Stimulated activated CD4-positive, alpha-beta T cell treated with anti-CD3 and anti-CD28 coated beads, Interleukin-4, amount 100 ng/mL, for 4 hours (primary cell): ENCODE measurements at regions not wholly inside any gene's neighbourhood (a gene's known extent, or its start where the extent isn't known, plus 50 kb on each side); places are given as distances from the start of the nearest gene placed in this dataset.
"Not testable (repeated sequence)": the region's sequence is repeated elsewhere in the genome, so short reads cannot be mapped to it uniquely, and the experiment has no call there.

Experiments
- DNase-seq, 2 experiments: peaks; one replicate each; pipeline ENCODE4 v3.0.0-alpha.2; 2020

DNA sequence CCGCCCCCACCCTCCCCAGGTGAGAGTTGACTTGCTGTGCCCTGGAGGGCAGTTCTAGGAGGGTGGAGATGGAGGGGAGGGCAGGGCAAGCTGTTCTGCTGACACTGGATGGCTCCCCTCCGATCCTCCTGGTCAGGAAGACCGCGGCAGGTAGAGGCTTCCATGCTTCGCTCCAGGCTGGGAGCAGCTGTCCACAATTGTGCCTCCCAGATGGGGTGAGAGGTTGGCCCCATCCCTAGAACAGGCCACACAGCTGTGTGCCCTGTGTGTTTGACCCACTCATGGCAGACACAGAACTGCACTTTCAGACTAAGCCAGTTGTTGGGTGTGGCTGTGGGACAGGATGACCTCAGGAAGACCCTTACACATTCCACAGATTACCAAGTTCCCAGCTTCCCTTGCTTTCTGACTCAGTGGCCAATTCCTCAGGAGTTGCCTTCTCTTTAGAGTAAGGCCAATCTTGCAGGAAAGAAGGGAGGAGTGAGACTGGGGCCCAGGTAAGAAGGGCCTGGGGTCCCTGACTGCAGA lies 72.1 kb upstream of the HSPA9 start:
- DNase-seq: no peak

- DNase-seq: no peak
Measured at GRCh38 chr5:138646671-138647070, 71.5 kb upstream of the HSPA9 start.

DNA sequence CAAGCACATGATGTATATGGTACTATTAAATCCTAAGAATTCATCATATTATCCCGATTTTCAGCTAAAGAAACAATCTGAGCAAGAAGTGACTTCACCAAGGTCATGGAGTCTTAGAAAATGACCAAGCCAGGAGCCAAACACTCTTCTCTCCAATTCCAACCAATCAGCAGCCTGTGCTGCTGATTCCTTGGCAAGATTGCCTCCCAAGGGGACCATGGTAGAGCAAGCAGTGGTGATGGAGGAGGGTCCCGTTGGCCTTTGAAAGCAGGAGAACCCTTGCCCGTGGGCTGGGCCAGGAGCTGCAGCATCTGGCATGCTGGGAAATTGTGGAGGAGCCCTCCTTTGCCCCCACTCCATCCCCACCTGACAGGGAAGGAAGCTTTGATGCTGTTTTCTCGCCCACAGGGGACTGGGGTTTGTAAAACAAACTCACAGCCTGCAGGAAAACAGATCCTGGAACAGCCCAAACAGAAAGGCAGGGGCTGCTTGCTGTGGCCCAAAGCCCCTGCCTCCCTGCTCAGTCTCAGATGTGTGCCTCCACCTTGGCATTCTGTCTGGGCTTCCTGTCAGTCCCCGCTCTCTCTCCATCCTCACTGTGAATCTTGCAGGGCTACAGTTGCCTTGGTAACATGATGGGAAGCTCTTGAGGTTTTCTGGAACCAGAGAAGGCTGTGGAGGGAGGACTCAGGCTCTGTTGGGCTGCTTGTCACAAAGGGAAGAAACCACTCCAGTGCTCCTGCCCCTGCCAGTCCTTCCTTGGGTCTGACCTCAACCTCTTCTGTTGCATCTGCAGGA lies 70.8 kb upstream of the HSPA9 start:
- DNase-seq: no peak

- no peak for DNase-seq
Measured at GRCh38 chr5:138643040-138643791, 68.0 kb upstream of the HSPA9 start.

DNA sequence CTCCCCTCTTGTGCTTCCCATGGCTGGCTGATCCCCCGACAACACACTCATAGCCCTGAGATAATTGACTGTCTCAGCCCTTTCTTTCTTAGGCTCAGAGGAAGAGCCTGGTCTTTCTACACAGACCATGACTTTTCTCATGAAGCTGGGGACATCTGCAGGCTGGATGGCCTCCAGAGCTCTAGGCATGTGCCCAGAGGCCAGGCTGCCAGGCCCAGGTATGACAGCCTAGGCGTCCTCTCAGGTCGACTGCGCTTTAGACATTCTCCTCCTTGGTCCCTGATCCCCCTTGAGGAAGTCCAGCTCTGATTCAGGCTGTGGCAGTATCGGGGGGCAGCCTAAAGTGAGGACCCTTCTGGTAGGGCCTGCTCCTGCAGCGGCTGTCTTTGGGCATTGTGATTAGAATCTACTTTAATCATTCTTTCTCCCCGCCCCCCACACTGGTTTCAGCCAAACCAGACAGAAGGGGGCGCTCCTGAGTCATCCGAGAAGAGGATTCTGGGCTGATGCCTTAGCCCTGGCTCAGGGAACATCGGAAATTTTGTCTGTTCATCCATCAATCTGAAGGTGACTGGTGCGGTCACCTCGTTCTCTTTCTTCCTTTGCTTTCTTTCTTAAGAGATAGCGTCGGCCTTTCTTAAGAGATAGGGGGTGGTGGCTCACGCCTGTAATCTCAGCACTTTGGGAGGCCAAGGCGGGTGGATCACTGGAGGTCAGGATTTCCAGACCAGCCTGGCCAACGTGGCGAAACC lies 66.5 kb upstream of the HSPA9 start:
- DNase-seq: peak; percentile 53 to 72

DNA sequence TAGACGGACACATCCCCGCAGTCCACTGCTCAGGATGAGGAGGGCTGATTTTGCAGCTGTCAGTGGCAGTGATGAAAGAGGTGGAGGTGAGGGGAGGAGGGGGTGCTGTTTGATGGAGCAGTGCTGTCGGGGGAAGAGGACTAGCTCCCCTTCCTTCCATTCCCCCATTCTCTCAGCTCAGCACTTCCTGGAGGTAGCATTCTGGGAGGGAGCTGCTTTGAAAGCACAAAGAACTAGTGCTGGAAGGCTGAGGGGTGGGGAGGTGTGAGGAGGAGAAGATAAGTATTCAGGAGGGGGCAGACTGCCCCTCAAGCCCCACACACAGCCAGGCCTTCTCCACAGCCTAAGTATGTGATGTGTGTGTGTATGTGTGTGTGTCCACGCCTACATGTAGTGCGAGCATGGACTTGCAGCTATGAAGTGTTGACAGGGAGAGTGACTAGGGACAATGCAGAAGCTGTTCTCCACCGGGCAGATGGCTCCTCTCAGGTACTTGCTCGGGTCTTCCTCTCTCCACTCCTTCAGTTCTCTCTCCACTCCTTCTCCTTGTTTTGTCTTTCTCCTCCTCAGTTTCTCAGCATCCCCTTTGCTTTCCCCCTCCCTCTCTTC lies 65.5 kb upstream of the HSPA9 start:
- no peak for DNase-seq

GRCh38 chr5:138640138-138640537 lies 64.9 kb upstream of the HSPA9 start:
- no peak for DNase-seq

GRCh38 chr5:138639326-138639725 lies 64.1 kb upstream of the HSPA9 start:
- DNase-seq: no peak

DNA sequence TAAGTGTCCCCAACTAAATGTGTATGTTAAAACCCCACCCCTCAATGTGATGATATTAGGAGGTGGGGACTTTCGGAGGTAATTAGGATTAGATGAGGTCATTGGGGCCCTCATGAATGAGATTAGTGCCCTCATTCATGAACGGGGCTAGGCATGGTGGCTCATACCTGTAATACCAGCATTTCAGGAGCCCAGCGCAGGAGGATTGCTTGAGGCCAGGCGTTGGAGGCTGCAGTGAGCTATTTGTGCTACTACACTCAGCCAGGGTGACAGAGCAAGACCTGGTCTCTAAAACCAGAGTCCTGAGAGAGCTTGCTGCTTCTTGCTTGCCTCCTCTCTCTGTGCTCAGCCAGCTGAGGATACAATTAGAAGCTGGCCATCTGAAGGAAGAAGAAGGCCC lies 62.1 kb upstream of the HSPA9 start:
- no peak for DNase-seq

GRCh38 chr5:138636398-138636944 lies 61.3 kb upstream of the HSPA9 start:
- no peak for DNase-seq

DNA sequence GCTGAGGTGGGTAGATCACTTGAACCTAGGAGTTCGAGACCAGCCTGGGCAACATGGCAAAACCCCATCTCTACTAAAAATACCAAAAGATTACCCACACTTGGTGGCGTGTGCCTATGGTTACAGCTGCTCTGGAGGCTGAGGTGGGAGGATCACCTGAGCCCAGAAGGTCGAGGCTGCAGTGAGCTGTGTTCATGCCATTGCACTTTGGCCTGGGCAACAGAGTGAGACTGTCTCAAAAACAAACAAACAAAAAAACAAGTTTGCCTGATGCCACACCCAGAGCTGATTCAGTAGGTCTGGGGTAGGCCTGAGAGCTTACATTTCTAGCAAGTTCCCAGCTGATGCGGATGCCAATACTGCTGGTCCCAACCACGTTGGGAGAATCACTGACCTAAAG lies 60.5 kb upstream of the HSPA9 start:
- DNase-seq: no peak

GRCh38 chr5:138635265-138635664 lies 60.1 kb upstream of the HSPA9 start:
- DNase-seq: no peak

DNA sequence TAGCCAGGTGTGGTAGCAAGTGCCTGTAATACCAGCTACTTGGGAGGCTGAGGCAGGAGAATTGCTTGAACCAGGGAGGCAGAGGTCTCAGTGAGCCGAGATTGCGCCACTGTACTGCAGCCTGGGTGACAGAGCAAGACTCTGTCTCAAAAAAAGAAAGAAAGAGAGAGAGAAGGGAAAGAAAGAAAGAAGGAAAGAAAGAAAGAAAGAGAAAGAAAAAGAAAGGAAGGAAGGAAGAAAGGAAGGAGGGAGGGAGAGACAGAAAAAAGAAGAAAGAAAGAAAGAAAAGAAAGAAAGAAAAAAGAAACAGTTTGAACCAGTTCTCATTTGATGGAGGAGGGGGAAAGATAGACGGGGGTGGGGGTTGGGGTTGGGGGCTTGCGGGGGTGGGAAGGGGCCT lies 59.6 kb upstream of the HSPA9 start:
- not testable (repeated sequence) for DNase-seq

- no peak for DNase-seq
Measured at GRCh38 chr5:138632900-138633489, 57.8 kb upstream of the HSPA9 start.

GRCh38 chr5:138631096-138631928 lies 56.1 kb upstream of the HSPA9 start:
- DNase-seq: no peak

DNA sequence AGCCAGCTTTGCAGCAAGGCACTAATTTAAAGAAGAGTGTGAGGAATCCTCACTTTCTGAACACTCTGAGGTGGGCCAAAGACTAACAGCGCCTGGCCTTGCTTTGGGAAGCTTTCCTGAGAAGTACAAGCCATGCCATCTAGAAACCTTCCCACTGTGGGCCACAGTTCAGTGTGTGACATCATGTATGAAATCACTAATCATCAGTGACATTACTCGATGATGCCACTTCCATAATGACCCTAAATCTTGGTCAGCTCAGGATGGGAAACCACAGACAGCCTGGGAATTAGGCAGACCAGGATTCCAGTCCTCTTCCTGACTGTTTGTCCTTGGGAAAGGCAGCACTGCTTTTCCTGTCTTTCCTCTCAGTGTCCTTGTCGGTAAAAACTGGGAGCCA lies 54.2 kb upstream of the HSPA9 start:
- no peak for DNase-seq

GRCh38 chr5:138626333-138626944 lies 51.2 kb upstream of the HSPA9 start:
- no peak for DNase-seq

GRCh38 chr5:138625134-138625533 lies 49.9 kb upstream of the HSPA9 start:
- DNase-seq: no peak
